Choroid plexus epithelial cell (primary cell): ENCODE measurements at regions not wholly inside any gene's neighbourhood (a gene's known extent, or its start where the extent isn't known, plus 50 kb on each side); places are given as distances from the start of the nearest gene placed in this dataset.

Experiments used
- DNase-seq: peaks from one replicate; pipeline ENCODE4 v3.0.0-alpha.2; 2010; ENCODE audit warnings: low read depth
- H3K4me3 ChIP-seq: 2 replicates; pipeline ENCODE4 v1.5.1; 2011; ENCODE audit warnings: low read depth, mild to moderate bottlenecking, control low read depth, low read length, moderate library complexity
- TF ChIP-seq, protein P1 (sequence below): conservative IDR thresholded peaks from 2 replicates; pipeline ENCODE4 v1.5.1; 2011; ENCODE audit warnings: low read depth, mild to moderate bottlenecking, control low read depth, inconsistent platforms, low read length, moderate library complexity

DNA sequence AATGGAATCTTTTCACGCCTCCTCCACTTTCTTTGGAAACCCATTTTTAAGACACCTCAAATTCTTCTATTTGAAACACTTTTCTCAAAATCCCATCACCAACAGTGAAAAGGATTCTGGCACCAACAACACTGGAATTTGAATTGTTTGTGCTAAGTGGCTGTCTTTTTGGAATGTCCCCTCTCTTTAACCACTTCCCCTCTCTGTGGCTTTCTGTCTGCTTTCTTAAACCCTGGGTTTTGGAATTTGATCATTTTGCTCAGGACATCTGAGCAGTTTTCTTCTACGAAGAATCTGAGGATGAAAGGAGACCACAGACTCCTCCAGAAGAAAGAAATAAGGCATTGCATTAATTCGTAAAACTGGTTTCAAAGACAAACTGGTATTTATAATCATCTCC is 89.0 kb downstream of the MXRA5 start:
- no peak for DNase-seq
- TF ChIP-seq, protein P1, sequence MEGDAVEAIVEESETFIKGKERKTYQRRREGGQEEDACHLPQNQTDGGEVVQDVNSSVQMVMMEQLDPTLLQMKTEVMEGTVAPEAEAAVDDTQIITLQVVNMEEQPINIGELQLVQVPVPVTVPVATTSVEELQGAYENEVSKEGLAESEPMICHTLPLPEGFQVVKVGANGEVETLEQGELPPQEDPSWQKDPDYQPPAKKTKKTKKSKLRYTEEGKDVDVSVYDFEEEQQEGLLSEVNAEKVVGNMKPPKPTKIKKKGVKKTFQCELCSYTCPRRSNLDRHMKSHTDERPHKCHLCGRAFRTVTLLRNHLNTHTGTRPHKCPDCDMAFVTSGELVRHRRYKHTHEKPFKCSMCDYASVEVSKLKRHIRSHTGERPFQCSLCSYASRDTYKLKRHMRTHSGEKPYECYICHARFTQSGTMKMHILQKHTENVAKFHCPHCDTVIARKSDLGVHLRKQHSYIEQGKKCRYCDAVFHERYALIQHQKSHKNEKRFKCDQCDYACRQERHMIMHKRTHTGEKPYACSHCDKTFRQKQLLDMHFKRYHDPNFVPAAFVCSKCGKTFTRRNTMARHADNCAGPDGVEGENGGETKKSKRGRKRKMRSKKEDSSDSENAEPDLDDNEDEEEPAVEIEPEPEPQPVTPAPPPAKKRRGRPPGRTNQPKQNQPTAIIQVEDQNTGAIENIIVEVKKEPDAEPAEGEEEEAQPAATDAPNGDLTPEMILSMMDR: no peak

DNA sequence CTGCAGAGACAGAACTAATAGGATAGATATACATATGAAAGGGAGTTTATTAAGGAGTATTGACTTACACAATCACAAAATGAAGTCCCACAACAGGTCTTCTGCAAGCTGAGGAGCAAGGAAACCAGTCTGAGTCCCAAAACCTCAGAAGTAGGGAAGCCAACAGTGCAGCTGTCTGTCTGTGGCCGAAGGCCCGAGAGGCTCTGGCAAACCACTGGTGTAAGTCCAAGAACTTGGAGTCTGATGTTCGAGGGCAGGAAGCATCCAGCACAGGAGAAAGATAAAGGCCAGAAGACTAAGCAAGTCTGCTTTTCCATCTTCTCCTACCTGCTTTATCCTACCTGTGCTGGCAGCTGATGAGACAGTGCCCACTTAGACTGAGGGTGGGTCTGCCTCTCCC is 89.6 kb downstream of the MXRA5 start:
- TF ChIP-seq, protein P1: no peak
- H3K4me3 ChIP-seq: no peak overlapping the region
- DNase-seq: no peak

More for the DNA sequence above, 89.0 kb downstream of the MXRA5 start:
- no peak overlapping the region for H3K4me3 ChIP-seq

DNA sequence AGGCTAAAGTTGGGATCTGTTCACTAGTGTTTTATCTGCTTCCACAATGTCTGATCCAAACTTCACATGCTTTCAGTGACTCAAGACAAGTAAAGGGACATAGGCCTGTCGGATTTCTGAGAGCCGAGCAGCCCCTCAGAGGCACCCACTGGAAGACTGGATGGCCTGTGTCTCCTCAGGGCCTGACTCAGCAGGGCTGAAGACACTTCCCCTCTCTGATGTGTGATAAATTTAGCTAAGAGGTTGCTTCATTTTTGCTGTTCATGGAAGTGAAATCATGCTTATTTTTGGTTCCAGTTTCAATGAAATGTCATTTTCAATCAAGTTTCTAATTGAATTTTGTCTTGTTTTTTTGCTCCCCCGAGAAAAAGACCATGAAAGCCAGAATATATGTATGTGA is 93.7 kb downstream of the MXRA5 start:
- no peak overlapping the region for H3K4me3 ChIP-seq
- TF ChIP-seq, protein P1: no peak
- no peak for DNase-seq

DNA sequence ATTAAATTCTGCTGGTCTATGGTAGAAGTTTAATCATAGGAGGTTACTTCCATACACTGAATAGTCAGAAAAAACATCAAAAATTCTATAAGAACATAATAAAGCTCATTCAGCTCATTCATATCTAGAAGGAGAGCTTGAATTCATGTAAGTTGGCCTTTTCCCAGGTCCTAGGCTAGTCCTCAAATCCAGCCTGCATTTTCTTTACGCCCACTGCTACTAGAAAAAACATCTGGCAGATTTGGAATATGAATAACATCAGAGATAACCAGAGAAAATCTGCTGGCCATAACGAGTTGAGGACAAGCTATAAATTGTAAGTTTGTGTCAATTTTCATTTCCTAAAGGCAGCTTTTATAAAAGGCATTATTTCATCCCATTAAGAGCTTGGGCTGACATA is 95.5 kb downstream of the MXRA5 start:
- DNase-seq: no peak
- H3K4me3 ChIP-seq: no peak overlapping the region

DNA sequence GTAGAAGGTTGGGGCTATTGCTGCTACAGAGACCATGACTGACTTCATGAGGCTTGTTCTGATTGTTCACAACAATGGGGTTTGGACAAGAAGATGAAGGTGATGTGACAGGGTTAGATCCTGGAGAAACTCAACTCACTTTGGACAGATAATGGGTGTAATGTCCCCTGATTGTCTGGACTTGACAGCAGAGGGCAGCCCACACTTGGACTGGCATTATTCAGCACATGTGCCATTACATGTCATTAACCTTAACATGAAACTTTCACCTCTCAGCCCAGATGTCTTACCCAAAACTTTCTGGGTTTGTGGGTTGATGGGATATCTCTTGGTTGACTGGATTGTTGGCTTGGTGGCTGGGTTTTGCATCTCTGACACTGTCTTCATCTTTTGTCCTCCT is 101.5 kb downstream of the MXRA5 start:
- no peak for DNase-seq
- TF ChIP-seq, protein P1: peak; percentile 31

More for the DNA sequence above, 95.5 kb downstream of the MXRA5 start:
- TF ChIP-seq, protein P1: no peak

DNA sequence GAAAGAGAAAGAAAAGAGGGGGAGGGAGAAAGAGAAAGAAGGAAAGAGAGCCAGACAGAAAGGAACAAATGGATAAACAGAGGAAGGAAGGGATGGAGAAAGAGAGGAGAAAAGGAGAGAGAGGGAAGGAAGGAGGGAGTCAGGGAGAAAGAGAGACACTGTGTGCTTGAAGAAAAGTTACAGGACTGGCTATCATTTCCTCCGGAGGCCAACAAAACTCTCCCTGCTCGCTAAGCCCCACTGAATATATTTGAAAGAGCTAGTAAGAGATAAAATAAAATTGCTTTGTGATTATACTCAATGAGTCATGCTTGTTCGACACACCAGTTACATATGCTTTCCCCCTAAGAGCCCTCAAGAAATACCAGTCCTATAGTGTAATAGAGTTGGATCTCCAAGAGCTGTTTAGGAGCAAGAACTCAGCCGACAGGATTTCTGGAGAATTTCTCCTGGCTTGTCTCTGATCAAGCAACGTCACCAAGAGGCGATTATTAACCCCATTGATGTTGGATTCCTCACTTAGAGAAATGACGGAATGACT is 102.2 kb downstream of the MXRA5 start:
- DNase-seq: peak; percentile 80
- peak overlapping the region; percentile 10 for H3K4me3 ChIP-seq
- TF ChIP-seq, protein P1: no peak

More for the DNA sequence above, 101.5 kb downstream of the MXRA5 start:
- H3K4me3 ChIP-seq: no peak overlapping the region

DNA sequence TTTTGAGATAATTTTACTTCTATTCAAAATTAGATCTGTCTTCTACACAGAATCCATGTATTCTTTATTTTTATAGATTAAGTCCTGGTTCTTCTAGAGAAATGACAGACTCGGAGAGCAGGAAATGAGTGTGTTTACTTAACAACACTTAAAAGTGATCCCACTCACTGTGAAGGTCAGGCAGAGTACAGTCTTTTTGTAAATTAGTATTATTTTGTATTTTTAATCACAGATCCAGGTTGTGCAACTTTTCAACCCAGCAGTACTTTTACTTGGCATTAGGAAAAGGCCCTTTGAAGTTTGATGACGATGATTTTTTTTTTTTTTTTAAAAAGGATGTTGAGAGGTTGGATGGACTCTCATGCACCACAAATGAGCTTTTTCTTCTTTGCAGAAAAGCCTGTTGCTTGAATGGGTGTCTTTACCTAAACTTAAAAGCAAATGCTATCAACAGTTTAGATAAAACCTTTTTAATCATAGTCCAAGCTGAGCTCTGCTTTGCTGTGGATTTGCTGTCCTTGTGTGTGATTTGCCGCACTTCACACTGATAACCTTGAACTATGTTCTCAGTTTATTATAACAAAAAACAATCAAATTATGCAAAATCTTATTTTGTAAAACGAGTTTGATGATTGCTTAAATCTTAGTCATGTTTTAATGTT is 114.1 kb downstream of the MXRA5 start:
- TF ChIP-seq, protein P1: no peak
- DNase-seq: peak; percentile 60

More for the DNA sequence above, 114.1 kb downstream of the MXRA5 start:
- no peak overlapping the region for H3K4me3 ChIP-seq
